HG03520 (cell line): ENCODE measurements at regions not wholly inside any gene's neighbourhood (a gene's known extent, or its start where the extent isn't known, plus 50 kb on each side); places are given as distances from the start of the nearest gene placed in this dataset.

Experiments
- ATAC-seq: cut with Tn5 transposase; IDR thresholded peaks from one replicate; pipeline ENCODE4 v1.9.1; 2021; ENCODE audit warnings: mild to moderate bottlenecking, moderate library complexity; ENCODE audit not compliant: unreplicated experiment

GRCh38 chr3:83890039-83890762, 1068.6 kb upstream of the CADM2 start:
- ATAC-seq: no peak

- ATAC-seq: no peak
Observed at GRCh38 chr3:83890763-83891135, 1068.0 kb upstream of the CADM2 start.

- ATAC-seq: no peak
Observed at GRCh38 chr3:83894223-83894622, 1064.6 kb upstream of the CADM2 start.

- no peak for ATAC-seq
Observed at GRCh38 chr3:83895892-83896291, 1062.9 kb upstream of the CADM2 start.

GRCh38 chr3:83902787-83903533, 1055.8 kb upstream of the CADM2 start:
- ATAC-seq: no peak

GRCh38 chr3:83913381-83913780, 1045.4 kb upstream of the CADM2 start:
- no peak for ATAC-seq

- ATAC-seq: no peak
Observed at GRCh38 chr3:83926291-83926690, 1032.5 kb upstream of the CADM2 start.

GRCh38 chr3:83928391-83928790, 1030.4 kb upstream of the CADM2 start:
- no peak for ATAC-seq

GRCh38 chr3:83928903-83929302, 1029.9 kb upstream of the CADM2 start:
- no peak for ATAC-seq

- no peak for ATAC-seq
Observed at GRCh38 chr3:83934192-83935021, 1024.4 kb upstream of the CADM2 start.

GRCh38 chr3:83938491-83938890, 1020.3 kb upstream of the CADM2 start:
- no peak for ATAC-seq

- no peak for ATAC-seq
Observed at GRCh38 chr3:83941990-83942745, 1016.6 kb upstream of the CADM2 start.

- ATAC-seq: no peak
Observed at GRCh38 chr3:83946049-83946448, 1012.7 kb upstream of the CADM2 start.

- ATAC-seq: no peak
Observed at GRCh38 chr3:83946554-83946953, 1012.2 kb upstream of the CADM2 start.

- ATAC-seq: no peak
Observed at GRCh38 chr3:83948771-83949170, 1010.0 kb upstream of the CADM2 start.

GRCh38 chr3:83953417-83954089, 1005.2 kb upstream of the CADM2 start:
- no peak for ATAC-seq

GRCh38 chr3:83956431-83956830, 1002.4 kb upstream of the CADM2 start:
- ATAC-seq: no peak

GRCh38 chr3:83968356-83968755, 990.4 kb upstream of the CADM2 start:
- ATAC-seq: no peak

- no peak for ATAC-seq
Observed at GRCh38 chr3:83971666-83972065, 987.1 kb upstream of the CADM2 start.

- no peak for ATAC-seq
Observed at GRCh38 chr3:84008623-84009022, 950.2 kb upstream of the CADM2 start.
